ENCODE measurements at regions not wholly inside any gene's neighbourhood (a gene's known extent, or its start where the extent isn't known, plus 50 kb on each side); places are given as distances from the start of the nearest gene placed in this dataset.
"Not testable (repeated sequence)": the region's sequence is repeated elsewhere in the genome, so short reads cannot be mapped to it uniquely, and the experiment has no call there.

GRCh38 chr1:121530026-121530425 lies 345.3 kb downstream of the SRGAP2C start:
- WGBS (ENCODE audit: insufficient coverage, insufficient replicate concordance, low lambda C conversion rate, missing lambda C conversion rate): 0% methylated on average over 2 of the region's 2 CpGs
- POLR2A ChIA-PET; H3K4me1 ChIP-seq (ENCODE audit: control insufficient read depth, insufficient read depth, low read length); RAD21 ChIA-PET (ENCODE audit: unreplicated experiment); SMC1A ChIA-PET (ENCODE audit: uncharacterized antibody, unreplicated experiment); BruUV-seq (replicated peaks); H2AFZ ChIP-seq (ENCODE audit: control insufficient read depth, low read depth, low read length); H3K27ac ChIP-seq (ENCODE audit: control insufficient read depth, insufficient read depth); FAIRE-seq; intact Hi-C loops (cut with micrococcal nuclease; ENCODE audit: unreplicated experiment); ATAC-seq; H3K27me3 ChIP-seq (replicated peaks in 1 of 2; ENCODE audit: control insufficient read depth in 2 of 2, insufficient read depth in 2 of 2, low read length in 1 of 2); H3K9me3 ChIP-seq (replicated peaks; ENCODE audit: control insufficient read depth, insufficient read depth, low read length); H3K36me3 ChIP-seq (ENCODE audit: control insufficient read depth in 2 of 2, insufficient read depth in 2 of 2, low read length in 1 of 2); H3K9ac ChIP-seq (ENCODE audit: control insufficient read depth, insufficient read depth, low read length); H4K20me1 ChIP-seq (ENCODE audit: control insufficient read depth, insufficient read depth); in situ Hi-C loops (cut with MboI); H3K79me2 ChIP-seq (ENCODE audit: control insufficient read depth, insufficient read depth, low read length); DNase-seq (ENCODE audit: low read depth, low spot score); H3K4me2 ChIP-seq (ENCODE audit: control insufficient read depth, insufficient read depth); H3K4me3 ChIP-seq: not testable (repeated sequence)
- CTCF ChIA-PET: interaction anchor here (0.7 kb wide), 1 partner anchor 41 kb away, joined by 3 read pairs; no protein-coding TSS in a partner anchor

GRCh38 chr1:121531747-121532146 lies 347.0 kb downstream of the SRGAP2C start:
- H3K9me3 ChIP-seq (replicated peaks; ENCODE audit: control insufficient read depth, insufficient read depth, low read length); H3K4me3 ChIP-seq; DNase-seq (ENCODE audit: low read depth, low spot score); H3K4me2 ChIP-seq (ENCODE audit: control insufficient read depth, insufficient read depth); H3K27ac ChIP-seq (ENCODE audit: control insufficient read depth, insufficient read depth); H3K79me2 ChIP-seq (ENCODE audit: control insufficient read depth, insufficient read depth, low read length); intact Hi-C loops (cut with micrococcal nuclease; ENCODE audit: unreplicated experiment); H3K27me3 ChIP-seq (replicated peaks in 1 of 2; ENCODE audit: control insufficient read depth in 2 of 2, insufficient read depth in 2 of 2, low read length in 1 of 2); in situ Hi-C loops (cut with MboI); FAIRE-seq; RAD21 ChIA-PET (ENCODE audit: unreplicated experiment); SMC1A ChIA-PET (ENCODE audit: uncharacterized antibody, unreplicated experiment); H4K20me1 ChIP-seq (ENCODE audit: control insufficient read depth, insufficient read depth); ATAC-seq; H2AFZ ChIP-seq (ENCODE audit: control insufficient read depth, low read depth, low read length); H3K9ac ChIP-seq (ENCODE audit: control insufficient read depth, insufficient read depth, low read length); H3K4me1 ChIP-seq (ENCODE audit: control insufficient read depth, insufficient read depth, low read length); H3K36me3 ChIP-seq (ENCODE audit: control insufficient read depth in 2 of 2, insufficient read depth in 2 of 2, low read length in 1 of 2); CTCF ChIA-PET; BruUV-seq (replicated peaks): not testable (repeated sequence)
- POLR2A ChIA-PET: interaction anchor here (0.7 kb wide), 1 partner anchor 10 kb away, joined by 3 read pairs; no protein-coding TSS in a partner anchor
- 49% methylated on average over 5 of the region's 5 CpGs for WGBS (ENCODE audit: insufficient coverage, insufficient replicate concordance, low lambda C conversion rate, missing lambda C conversion rate)

GRCh38 chr1:121538148-121538547 lies 353.4 kb downstream of the SRGAP2C start:
- H3K79me2 ChIP-seq (ENCODE audit: control insufficient read depth, insufficient read depth, low read length); H2AFZ ChIP-seq (ENCODE audit: control insufficient read depth, low read depth, low read length); BruUV-seq (replicated peaks); intact Hi-C loops (cut with micrococcal nuclease; ENCODE audit: unreplicated experiment); ATAC-seq; in situ Hi-C loops (cut with MboI); H3K27ac ChIP-seq (ENCODE audit: control insufficient read depth, insufficient read depth); H3K4me1 ChIP-seq (ENCODE audit: control insufficient read depth, insufficient read depth, low read length); H3K4me3 ChIP-seq; FAIRE-seq; H3K9ac ChIP-seq (ENCODE audit: control insufficient read depth, insufficient read depth, low read length); H3K27me3 ChIP-seq (replicated peaks in 1 of 2; ENCODE audit: control insufficient read depth in 2 of 2, insufficient read depth in 2 of 2, low read length in 1 of 2); POLR2A ChIA-PET; H3K36me3 ChIP-seq (ENCODE audit: control insufficient read depth in 2 of 2, insufficient read depth in 2 of 2, low read length in 1 of 2); SMC1A ChIA-PET (ENCODE audit: uncharacterized antibody, unreplicated experiment); H3K4me2 ChIP-seq (ENCODE audit: control insufficient read depth, insufficient read depth); H4K20me1 ChIP-seq (ENCODE audit: control insufficient read depth, insufficient read depth); CTCF ChIA-PET; H3K9me3 ChIP-seq (replicated peaks; ENCODE audit: control insufficient read depth, insufficient read depth, low read length); RAD21 ChIA-PET (ENCODE audit: unreplicated experiment); DNase-seq (ENCODE audit: low read depth, low spot score): not testable (repeated sequence)
- WGBS (ENCODE audit: insufficient coverage, insufficient replicate concordance, low lambda C conversion rate, missing lambda C conversion rate): 35% methylated on average over 9 of the region's 14 CpGs
